ENCODE measurements at regions not wholly inside any gene's neighbourhood (a gene's known extent, or its start where the extent isn't known, plus 50 kb on each side); places are given as distances from the start of the nearest gene placed in this dataset.
"Not testable (repeated sequence)": the region's sequence is repeated elsewhere in the genome, so short reads cannot be mapped to it uniquely, and the experiment has no call there.

- no peak for DNase-seq
These were observed 112.3 kb upstream of the MARCHF11 start for GRCh38 chr5:16291894-16292293.

- DNase-seq, result no peak
These were observed 111.9 kb upstream of the MARCHF11 start for GRCh38 chr5:16291474-16291873.

- no peak for DNase-seq
These were observed 104.2 kb upstream of the MARCHF11 start for GRCh38 chr5:16283791-16284190.

- not testable (repeated sequence) for DNase-seq
These were observed 97.3 kb upstream of the MARCHF11 start for GRCh38 chr5:16276859-16277258.

GRCh38 chr5:16271851-16272250 is 92.3 kb upstream of the MARCHF11 start:
- peak; percentile 37 for DNase-seq

GRCh38 chr5:16265141-16265540 is 85.5 kb upstream of the MARCHF11 start:
- no peak for DNase-seq

GRCh38 chr5:16260000-16260399 is 80.4 kb upstream of the MARCHF11 start:
- no peak for DNase-seq

GRCh38 chr5:16253856-16254255 is 74.3 kb upstream of the MARCHF11 start:
- no peak for DNase-seq

GRCh38 chr5:16245956-16246355 is 66.4 kb upstream of the MARCHF11 start:
- no peak for DNase-seq

- DNase-seq, result no peak
These were observed 65.7 kb upstream of the MARCHF11 start for GRCh38 chr5:16245249-16245648.

GRCh38 chr5:16238018-16238417 is 58.4 kb upstream of the MARCHF11 start:
- DNase-seq, result no peak

GRCh38 chr5:16234598-16234997 is 55.0 kb upstream of the MARCHF11 start:
- no peak for DNase-seq

GRCh38 chr5:16233730-16234129 is 54.1 kb upstream of the MARCHF11 start:
- DNase-seq, result no peak

GRCh38 chr5:16229357-16229940 is 49.9 kb upstream of the MARCHF11 start:
- DNase-seq, result no peak

All from NCI-H1105 (cell line).